KMS-11 (cell line): ENCODE measurements at regions not wholly inside any gene's neighbourhood (a gene's known extent, or its start where the extent isn't known, plus 50 kb on each side); places are given as distances from the start of the nearest gene placed in this dataset.

ENCODE experiments used
- H2AFZ ChIP-seq: fragments of 200-600 bp; sonication (generic); 2 replicates; pipeline ENCODE4 v1.6.1; 2016; ENCODE audit warnings: antibody characterized with exemption, mixed run types, low read depth
- H3K27ac ChIP-seq: fragments of 200-600 bp; sonication (generic); 2 replicates; pipeline ENCODE4 v1.6.1; 2016; ENCODE audit warnings: mild to moderate bottlenecking, mixed run types
- H3K27me3 ChIP-seq: fragments of 200-600 bp; sonication (generic); 2 replicates; pipeline ENCODE4 v1.6.1; 2017; ENCODE audit warnings: mild to moderate bottlenecking, low read depth, mixed run types, moderate library complexity; ENCODE audit not compliant: insufficient read depth
- H3K36me3 ChIP-seq: fragments of 200-600 bp; sonication (generic); 2 replicates; pipeline ENCODE4 v1.6.1; 2017; ENCODE audit warnings: mild to moderate bottlenecking, mixed run types; ENCODE audit not compliant: insufficient read depth
- H3K4me1 ChIP-seq: fragments of 200-600 bp; sonication (generic); 2 replicates; pipeline ENCODE4 v1.6.1; 2016; ENCODE audit warnings: mild to moderate bottlenecking, low read depth, mixed run types; ENCODE audit not compliant: poor library complexity, severe bottlenecking
- H3K4me2 ChIP-seq: fragments of 200-600 bp; sonication (generic); 2 replicates; pipeline ENCODE4 v1.7.0; 2016; ENCODE audit warnings: mild to moderate bottlenecking, mixed run types
- H3K4me3 ChIP-seq: fragments of 200-600 bp; sonication (generic); IDR thresholded peaks from 2 replicates; pipeline ENCODE4 v1.6.1; 2017; ENCODE audit warnings: low read depth, low read length, mixed read lengths; ENCODE audit not compliant: insufficient read depth
- H3K79me2 ChIP-seq: fragments of 200-600 bp; sonication (generic); 2 replicates; pipeline ENCODE4 v1.6.1; 2016; ENCODE audit warnings: low read depth, mixed run types; ENCODE audit not compliant: insufficient read depth
- H3K9ac ChIP-seq: fragments of 200-600 bp; sonication (generic); 2 replicates; pipeline ENCODE4 v1.6.1; 2016; ENCODE audit warnings: mild to moderate bottlenecking, mixed run types
- H4K20me1 ChIP-seq: fragments of 200-600 bp; sonication (generic); 2 replicates; pipeline ENCODE4 v1.6.1; 2016; ENCODE audit warnings: mild to moderate bottlenecking, mixed run types; ENCODE audit not compliant: insufficient read depth
- CTCF ChIP-seq: fragments of 200-600 bp; sonication (generic); conservative IDR thresholded peaks from 2 replicates; pipeline ENCODE4 v1.6.1; 2017; ENCODE audit warnings: low read depth, mild to moderate bottlenecking, antibody characterized with exemption, low read length, moderate library complexity, mixed read lengths

DNA sequence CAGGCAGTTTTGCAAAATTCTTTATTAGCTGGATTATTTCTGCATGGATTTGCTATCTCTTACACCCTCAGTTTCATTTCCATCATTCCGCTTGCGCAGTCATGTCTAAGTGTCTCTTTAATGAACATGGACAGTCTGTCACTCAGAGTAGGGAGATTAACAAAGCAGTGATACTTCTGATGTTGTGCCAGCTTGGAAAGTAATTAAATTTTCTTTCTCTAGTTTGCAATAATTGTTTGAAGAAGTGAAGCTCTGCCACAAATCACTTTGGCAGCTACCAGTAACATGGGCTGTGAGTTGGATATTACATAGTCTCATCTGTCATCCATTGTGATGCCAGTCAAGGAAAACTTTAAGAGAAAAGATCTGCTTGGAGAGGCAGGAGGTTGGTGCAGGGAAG, 324.8 kb upstream of the NWD2 start:
- Histone ChIP-seq H3K27ac (no peak overlapping the region), H3K79me2 (no peaks in the 10 kb centered on the region), H3K36me3 (no peaks in the 10 kb centered on the region), H4K20me1 (no peaks in the 10 kb centered on the region), H3K27me3 (no peaks in the 10 kb centered on the region), H3K9ac (no peak overlapping the region), H2AFZ (no peak overlapping the region), H3K4me2 (no peak overlapping the region), H3K4me3 (no peak overlapping the region), H3K4me1 (no peaks in the 10 kb centered on the region)
- TF ChIP-seq CTCF: no peak

DNA sequence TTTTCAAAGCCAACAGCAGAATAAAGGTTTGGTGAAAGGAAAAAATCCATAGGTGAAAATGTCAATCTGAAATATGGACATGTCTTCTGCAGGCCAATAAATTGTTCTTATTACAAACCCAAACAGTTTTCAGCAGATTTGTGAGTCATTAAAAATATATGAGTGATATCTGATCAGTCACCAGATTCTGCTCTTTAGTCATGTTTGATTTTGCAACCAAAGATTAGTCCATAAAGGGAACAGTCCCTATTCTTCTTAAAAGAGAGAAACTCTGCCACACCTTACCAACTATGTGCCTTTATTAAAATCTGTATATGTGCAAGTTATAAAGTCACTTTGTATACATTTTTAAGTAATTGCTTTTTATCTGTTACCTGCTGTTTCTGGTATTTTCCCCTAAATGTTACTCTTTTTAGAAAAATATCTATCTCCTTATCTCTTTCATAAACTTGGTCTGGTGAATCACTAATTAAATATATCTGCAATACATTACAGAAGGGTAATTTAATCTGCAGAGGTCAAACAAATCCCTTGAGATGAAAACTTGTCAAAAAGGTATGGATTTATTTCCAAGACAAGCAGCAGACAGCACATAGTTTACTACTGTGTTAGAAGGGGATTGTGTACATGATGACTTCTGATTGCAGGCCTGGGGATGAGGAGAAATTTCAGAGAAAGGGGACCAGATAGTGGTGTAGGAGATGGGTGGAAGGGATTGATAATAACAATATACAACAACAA, 322.9 kb upstream of the NWD2 start:
- no peaks in the 10 kb centered on the region for H3K27me3 ChIP-seq
- no peaks in the 10 kb centered on the region for H3K36me3 ChIP-seq
- H3K4me1 ChIP-seq: no peaks in the 10 kb centered on the region
- no peaks in the 10 kb centered on the region for H4K20me1 ChIP-seq
- H3K4me3 ChIP-seq: no peak overlapping the region
- H3K27ac ChIP-seq: no peak overlapping the region
- no peaks in the 10 kb centered on the region for H3K79me2 ChIP-seq
- H3K4me2 ChIP-seq: no peak overlapping the region
- no peak overlapping the region for H3K9ac ChIP-seq
- H2AFZ ChIP-seq: no peak overlapping the region
- no peak for TF ChIP-seq CTCF

DNA sequence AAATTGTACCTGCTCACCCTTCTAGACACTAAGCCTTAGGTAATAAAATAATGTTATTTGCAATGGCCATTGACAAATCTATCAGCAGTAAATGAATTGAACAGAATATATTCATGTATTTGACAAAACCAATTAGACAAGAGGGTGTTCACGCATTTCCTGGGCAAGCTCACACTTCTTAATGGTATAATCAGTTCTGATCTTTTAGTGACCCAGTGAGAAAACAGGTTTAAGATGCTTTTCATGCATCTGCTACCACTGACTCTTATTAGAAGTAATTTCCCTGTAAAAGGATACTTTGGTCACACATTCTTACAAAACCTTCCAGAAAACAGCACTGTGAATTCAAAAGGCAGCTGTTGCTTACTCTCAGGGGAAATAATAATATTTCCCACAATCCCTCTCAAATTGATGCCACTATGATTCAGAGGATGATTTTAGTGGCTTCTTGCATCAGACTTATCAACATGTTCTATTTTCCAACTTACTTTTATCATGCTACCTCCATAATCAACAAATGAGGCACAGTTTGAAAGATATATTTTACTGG, 313.9 kb upstream of the NWD2 start:
- H2AFZ ChIP-seq: no peak overlapping the region
- no peaks in the 10 kb centered on the region for H3K4me1 ChIP-seq
- H3K79me2 ChIP-seq: no peaks in the 10 kb centered on the region
- no peak overlapping the region for H3K4me2 ChIP-seq
- no peaks in the 10 kb centered on the region for H3K36me3 ChIP-seq
- H3K4me3 ChIP-seq: no peak overlapping the region
- no peak overlapping the region for H3K9ac ChIP-seq
- H4K20me1 ChIP-seq: no peaks in the 10 kb centered on the region
- TF ChIP-seq CTCF: no peak
- no peak overlapping the region for H3K27ac ChIP-seq
- H3K27me3 ChIP-seq: no peaks in the 10 kb centered on the region

DNA sequence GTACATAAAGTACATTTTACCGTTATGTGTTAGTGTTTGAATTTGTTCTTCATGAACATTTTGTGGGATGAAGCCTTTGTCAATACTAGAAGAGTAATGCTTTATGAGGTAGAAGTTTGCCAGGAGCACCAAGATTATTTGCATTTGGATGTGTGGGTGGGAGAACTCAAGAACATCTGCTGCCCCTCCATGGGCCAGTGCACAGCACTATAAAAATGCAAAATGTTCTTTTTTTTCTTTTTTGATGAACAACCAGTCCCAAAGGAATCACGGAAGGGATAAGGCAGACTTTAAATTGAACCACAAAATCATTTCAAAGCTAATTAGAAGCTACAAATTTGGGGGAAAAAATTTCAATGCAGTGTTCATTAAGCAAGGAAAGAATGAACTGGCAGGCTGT, 300.3 kb upstream of the NWD2 start:
- Histone ChIP-seq H4K20me1 (no peaks in the 10 kb centered on the region), H3K4me3 (no peak overlapping the region), H3K79me2 (no peaks in the 10 kb centered on the region), H3K27me3 (no peaks in the 10 kb centered on the region), H3K9ac (no peak overlapping the region), H3K36me3 (no peaks in the 10 kb centered on the region), H3K4me1 (no peaks in the 10 kb centered on the region), H2AFZ (no peak overlapping the region), H3K27ac (no peak overlapping the region), H3K4me2 (no peak overlapping the region)
- no peak for TF ChIP-seq CTCF
